ENCODE measurements at regions not wholly inside any gene's neighbourhood (a gene's known extent, or its start where the extent isn't known, plus 50 kb on each side); places are given as distances from the start of the nearest gene placed in this dataset.

DNA sequence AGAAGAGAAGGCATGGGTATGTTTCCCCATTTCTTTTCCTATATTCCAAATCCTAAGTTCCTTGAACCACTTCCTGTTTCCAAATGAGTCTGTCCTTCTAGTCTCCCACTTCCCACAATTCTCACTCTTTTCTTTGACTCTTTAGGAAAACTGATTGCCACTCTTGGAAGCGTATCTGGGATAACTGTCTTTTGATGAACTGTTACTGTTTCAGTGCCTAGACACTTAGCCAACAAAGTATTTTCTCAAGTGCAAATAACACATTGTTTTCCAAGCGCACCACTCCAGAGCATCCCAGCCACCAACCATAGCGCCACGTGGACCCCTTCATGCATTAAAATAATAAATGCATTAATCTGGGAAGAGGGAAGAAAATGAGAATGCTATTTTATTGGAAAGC lies 342.8 kb downstream of the MTX2 start:
- DNase-seq (ENCODE audit: low read depth): no peak

DNA sequence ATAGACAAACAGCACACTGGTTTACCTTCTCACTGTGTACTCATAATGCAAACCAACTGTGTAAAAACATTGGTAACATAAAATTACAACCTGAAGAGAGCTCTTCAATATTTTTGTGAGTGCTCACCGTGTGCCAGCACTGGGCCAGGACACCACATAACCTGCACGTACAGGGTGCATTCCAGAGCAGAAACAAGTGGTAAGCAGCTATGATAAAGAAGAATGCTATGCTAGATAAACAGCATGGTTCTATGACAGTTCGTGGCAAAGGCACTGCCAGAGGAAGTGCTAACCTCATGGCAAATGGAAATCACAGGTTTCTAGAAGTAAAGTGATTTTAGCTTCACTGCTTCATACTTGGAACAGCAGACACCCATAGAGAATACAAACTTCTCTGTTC lies 343.5 kb downstream of the MTX2 start:
- DNase-seq (ENCODE audit: low read depth): no peak

DNA sequence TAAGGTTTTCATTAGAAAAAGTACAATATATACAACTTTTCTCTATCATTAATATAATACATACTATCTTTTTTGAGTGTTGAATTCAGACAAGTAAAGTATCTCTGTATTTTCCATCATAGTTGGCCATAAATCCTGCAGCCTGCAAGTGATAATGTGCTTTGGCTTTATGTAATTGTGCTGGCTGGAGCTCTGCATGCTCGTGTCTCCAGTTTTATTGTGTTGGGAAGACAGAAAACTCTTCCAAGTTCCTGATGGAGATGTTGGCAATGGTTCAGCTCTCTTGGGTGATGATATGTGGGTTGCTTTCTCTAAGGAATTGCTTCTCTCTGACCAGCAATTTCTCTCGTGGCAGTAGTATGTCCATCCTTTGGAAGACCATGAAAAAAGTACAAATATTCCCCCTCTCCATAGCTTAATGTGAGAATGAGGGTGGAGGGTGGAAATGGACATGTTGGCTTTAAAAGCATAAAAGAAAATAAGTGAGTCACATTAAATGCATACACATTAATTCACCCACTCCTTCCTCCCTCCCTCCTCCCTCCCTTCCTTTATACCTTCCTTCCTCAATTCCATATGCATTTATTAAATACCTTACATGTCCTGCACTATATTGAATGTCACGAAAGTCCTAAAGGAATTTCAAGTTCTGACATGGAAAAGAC lies 344.2 kb downstream of the MTX2 start:
- no peak for DNase-seq (ENCODE audit: low read depth)

DNA sequence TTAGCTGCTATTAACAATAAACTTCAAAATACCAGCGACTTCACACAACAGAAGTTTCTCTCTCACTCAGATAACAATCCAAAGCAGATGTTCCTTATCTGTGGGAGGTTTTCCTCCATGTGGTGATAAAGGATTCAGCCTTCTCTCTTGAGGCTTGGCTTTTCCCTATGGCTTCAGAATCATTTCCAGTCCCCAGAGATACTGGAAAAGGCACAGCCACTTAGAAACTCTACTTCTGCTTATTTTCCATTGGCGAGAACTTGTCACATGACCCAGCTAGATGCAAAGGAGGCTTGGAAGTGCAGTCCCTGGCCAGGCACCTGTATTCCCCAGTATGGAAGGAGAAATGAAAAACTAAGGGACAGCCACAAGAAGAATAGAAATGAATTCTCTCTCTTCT lies 344.8 kb downstream of the MTX2 start:
- no peak for DNase-seq (ENCODE audit: low read depth)

DNA sequence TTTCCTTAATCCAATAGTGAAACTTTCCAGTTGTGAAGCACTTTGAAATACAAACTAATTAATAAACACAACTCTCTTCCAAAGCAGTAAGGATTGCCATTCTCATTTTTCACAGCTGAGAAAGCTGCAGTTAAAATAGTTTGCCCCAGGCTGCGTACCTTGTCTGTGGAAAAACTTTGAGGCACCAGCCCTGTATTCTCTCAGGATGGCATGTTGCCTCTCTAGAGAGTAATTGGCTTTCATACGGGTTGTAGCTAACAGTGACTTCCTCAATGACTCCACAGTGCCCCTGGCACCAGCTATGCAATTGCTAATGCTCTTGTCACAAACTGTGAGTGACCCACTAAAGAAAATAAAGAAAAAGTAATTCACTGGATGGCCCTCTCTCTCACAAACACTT lies 345.7 kb downstream of the MTX2 start:
- no peak for DNase-seq (ENCODE audit: low read depth)

DNA sequence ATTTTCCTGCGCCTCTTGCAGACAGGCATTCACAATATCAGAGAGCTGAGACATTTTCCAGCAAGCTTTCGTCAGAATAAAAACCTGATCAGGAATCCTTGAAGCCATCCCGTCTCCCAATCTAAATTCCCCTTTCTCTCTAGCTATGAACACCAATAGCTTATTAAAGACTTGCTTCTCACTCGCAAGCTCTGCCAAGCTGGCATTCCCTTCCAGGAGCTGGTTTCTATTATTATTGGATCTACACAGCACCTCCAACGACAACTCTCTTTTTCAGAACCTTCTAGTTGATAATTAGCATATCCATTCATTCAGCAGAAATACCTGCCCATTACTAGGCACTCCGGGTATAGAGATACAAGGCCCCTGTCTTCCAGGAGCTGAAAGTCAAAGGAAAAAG lies 350.3 kb downstream of the MTX2 start:
- no peak for DNase-seq (ENCODE audit: low read depth)

DNA sequence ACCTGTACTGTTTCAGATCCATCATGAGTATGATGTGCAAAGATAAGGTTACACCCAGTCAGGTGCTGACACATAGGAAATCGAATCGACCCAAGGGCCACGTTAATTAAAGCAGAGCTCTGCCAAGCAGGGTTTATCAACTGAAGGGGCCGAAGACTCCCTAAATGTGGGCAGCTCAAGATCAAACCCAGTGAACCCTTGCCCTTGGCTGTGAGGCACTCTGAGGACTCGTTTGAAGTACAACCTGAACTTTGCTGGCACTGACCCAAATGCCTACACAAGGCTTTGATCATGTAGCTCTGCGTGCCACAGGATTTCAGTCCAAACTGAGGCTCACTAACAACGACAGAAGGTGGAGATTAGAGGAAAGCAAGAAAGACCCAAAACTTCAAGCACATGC lies 352.1 kb downstream of the MTX2 start:
- DNase-seq (ENCODE audit: low read depth): no peak

DNA sequence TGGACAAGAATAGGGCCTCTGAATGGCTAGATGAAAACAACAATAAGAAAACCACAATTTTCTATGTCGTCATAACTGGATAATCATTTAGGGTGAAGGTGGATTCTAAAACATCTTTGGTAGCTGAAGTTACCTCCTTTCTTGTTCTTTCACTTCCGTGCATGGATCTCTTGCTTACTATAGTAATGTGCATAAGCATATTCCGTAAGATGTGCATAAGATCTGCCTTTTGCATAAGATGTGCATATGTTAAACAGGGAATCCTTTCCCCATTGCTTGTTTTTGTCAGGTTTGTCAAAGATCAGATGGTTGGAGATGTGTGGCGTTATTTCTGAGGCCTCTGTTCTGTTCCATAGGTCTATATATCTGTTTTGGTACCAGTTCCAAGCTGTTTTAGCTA lies 353.6 kb downstream of the MTX2 start:
- DNase-seq (ENCODE audit: low read depth): no peak

DNA sequence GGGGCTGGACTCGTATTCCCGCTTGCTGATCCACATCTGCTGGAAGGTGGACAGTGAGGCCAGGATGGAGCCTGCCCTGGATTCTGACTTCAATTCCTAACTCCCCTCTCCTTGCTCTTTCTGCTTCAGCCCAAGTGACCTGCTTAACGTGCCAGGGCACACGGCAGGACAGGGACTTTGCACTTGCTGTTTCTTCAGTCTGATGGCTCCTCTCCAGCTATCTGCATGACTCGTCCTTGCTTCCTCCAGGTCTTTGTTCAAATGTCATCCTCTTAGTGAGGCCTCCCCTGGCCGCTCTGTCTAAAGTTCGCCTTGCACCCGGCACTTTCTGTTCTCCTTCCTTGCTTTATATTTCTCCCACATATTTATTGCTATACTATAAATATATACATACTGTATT lies 357.6 kb downstream of the MTX2 start:
- no peak for DNase-seq (ENCODE audit: low read depth)

DNA sequence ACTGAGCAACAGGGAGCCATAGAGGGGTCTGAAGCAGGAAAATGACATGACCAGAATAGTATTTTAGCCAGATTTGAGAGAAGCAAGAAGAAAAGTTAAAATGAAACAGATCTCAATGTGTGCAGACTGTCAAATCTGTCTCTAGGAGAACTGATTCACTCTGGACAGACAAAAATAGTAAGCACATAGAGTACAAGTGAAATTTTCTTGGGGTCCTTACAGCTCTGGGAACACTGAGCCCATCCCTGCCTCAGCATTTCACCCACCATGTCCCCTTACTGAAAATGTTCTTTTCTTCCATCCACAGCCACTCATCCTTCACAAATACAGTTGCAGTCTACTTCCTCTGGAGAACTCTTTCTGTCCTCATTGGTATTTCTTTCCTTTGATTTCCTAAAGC lies 359.2 kb downstream of the MTX2 start:
- no peak for DNase-seq (ENCODE audit: low read depth)

DNA sequence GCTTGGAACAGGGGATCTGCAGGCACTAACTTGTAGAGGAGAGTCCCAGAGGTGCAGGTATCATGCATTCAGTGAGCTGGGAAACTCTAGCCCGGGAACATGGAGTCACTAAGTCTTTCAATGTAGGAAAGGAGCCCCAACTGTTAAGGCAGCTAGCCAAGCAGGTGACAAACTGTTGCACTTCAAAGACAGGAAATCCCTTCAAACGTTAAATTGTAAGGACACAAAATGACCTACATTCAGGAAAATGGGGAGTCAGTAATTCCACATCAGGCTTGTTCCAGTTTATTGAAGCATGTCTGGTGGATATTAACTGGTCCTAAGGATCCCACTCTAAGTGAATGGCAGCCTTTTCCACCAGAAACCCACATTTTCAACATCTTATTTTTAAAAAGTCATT lies 364.5 kb downstream of the MTX2 start:
- DNase-seq (ENCODE audit: low read depth): no peak

DNA sequence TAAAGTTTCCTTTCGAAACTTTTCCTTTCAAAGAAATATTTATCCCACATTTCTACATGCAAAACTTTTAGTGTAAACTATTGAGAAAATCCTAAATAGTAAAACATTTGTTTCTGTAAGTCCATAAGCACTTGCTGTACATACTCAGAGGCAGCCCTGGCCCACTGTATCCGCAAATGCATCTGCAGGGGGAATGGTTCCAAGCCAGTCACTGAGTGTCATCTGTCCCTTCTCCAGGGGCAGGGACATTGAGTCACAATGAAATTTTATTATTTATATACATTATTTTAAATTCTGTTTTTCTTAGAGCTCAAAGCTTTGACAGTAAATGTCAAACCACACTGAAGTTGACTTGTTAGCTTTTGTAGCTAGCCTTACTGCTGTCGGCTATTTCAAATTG lies 367.2 kb downstream of the MTX2 start:
- no peak for DNase-seq (ENCODE audit: low read depth)

DNA sequence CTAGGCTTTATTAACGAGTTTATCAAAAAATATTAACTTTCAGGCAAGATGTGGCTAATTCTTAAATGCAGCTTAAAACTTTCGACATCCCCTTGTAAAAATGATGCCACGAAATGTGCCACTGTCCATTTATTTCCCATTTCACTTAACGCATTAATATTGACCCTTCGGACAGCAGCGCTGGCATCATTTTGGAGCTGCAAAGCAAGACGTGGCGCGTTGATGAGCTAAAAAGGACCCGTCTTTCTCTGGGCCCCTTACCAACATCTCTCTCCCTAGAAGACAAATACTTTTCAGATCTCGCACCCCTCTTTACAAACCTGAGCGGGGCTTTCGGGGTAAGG lies 367.9 kb downstream of the MTX2 start:
- DNase-seq (ENCODE audit: low read depth): no peak

DNA sequence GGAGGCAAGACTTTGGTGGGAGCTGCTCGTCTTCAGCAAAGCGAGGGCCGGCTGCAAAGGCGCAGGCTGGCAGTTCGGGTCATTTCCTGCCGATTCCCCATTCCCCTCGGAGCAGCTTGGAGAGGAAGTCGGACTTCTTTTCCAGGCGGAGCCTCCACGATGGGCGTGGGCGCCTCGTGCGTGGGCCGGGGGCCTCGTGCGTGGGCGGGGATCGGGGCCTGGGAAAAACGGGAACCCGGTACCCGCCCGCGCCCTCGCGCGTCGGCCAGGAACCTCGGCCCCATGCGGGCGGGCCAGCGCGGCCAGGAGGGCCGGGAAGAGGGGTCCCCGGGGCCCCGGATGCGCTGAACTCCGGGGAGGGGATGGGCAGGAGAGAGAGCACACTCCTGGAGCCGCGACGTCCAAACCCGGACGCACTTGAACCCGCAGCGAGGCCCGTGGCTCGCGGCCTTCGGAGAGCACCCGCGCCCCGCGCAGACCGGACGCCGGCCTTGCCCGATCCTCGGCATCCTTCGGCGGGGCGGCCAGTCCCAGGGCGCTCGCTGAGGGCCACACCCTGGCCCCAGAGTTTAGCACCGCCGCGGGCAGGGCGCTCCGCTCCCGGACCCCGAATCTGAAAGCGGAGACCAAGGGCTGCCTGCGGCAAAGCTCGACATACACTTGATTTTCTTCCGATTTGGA lies 368.4 kb downstream of the MTX2 start:
- DNase-seq (ENCODE audit: low read depth): no peak

DNA sequence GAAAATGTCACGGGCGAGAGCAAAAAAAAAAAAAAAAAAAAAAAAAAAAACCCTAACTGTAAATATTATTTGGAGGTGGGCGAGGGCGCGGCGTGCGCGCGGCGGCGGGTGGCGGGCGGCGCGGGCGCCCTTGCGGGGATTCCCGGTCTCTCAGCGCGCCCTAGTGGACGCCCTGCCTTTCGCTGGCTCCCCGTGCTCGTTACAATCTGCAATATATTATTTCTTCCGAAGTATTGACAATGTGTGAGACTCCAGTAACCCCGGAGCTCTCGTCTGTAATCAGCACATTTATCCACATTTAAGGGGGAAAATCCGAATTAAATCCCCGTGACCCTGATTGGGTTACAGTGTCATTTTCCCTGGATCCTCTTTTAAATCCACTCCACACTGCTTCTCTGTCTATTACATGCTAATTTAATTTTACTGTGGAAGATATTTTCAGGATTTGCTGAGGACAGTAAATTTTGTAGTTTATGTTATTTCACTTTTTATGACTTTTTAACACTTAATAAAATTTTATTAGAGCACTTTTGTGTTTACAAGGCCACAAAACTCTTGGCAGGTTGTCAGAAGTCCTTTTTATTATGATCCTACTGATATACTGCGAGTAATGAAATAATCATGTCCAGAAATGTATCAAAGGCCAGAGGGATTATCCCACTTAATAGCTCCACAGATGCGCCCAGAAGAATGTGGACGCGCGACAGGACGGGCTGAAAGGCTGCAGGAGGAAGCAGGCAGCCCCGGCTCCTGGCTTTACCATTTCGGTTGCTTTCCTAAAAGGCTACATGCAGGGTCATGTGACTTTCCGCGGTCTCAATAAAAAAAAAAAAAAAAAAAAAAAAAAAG lies 369.1 kb downstream of the MTX2 start:
- DNase-seq (ENCODE audit: low read depth): peak; percentile 30

DNA sequence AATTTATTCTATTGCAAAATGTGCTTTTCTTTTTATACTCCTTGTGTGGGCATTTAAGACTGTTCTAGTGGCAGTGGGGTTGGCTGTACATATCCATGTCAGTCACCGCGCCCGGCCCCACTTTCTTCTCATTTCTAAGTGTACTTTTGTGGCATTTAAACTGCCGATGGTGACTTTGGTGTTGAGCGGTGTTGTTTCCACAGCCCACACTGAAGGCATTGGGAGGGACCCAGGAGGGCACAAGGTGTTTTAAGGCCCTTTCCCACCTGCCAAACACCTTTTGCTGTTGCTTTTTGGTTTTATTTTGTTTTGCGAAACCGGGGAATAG lies 369.7 kb downstream of the MTX2 start:
- DNase-seq (ENCODE audit: low read depth): no peak

DNA sequence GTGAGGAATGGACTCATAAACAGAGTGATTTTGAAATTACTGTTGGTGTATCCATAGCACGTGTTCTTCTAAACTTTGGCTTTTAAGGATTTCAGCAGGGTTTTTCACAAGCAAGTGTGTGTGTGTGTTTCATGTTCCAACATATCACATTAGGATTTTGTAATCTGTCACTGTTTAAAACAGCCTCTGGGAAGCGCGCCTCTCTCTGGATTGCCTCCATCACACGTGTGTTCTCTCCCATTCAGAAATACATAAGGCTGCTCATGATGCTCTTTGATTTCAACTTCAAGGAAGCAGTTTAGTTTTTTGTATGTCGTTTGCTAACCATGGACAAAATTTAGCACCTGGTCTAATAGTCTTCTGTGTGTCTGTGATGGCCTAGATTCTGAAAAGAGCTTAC lies 370.4 kb downstream of the MTX2 start:
- DNase-seq (ENCODE audit: low read depth): no peak

DNA sequence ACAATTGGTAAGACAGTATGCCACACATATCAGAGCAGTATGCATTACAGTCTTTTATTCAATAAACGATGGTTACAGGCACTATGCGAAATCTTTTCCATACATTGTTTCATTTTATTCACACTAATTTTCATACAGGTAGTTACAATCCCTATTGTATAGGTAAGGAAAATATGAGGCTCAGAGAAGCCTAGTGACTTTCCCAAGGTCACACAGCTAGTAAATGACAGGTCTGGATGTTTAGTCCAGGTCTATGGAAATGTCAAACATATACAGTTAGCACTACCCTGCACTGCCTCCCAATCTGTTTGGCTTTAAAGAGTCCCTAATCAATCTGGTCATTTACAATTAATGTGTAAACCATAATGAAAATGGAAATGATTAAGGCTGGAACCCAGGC lies 372.2 kb downstream of the MTX2 start:
- no peak for DNase-seq (ENCODE audit: low read depth)

DNA sequence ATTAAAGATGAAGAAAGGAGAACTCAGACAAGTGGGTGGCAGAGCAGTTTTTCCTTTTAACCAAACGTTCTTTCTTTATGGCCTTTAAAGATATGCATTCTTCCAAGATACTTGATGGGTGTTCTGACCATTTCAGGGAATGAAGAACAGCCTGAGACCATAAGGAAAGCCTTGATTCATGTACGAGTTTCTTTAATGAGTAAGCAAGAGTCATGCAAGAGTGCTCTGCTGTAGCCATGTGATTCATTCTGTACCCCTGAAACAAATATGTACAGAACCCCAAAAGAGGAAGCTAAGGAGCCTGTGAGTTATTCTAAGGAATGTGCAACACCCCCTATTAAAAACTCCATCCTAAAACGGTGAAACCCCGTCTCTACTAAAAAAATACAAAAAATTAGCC lies 372.8 kb downstream of the MTX2 start:
- DNase-seq (ENCODE audit: low read depth): no peak

DNA sequence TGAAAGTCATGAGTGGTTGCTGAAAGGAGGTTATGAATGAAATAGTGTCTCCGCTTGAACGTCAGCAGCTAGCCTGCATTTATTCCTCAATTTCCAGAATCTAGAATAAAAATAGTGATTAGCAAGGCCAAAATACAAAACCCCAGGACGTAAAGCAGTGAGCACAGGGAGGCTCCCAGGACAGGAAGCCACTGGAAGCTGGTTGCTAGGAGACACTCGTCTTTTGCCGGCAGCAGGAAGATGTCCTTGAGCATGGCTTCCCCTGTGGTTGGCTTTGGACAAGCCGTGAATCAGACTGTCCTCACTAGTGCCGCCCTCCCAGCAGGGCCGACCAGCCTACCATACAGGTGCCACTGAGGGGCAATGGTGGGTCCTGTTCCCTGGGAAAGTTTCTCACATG lies 374.4 kb downstream of the MTX2 start:
- no peak for DNase-seq (ENCODE audit: low read depth)

DNA sequence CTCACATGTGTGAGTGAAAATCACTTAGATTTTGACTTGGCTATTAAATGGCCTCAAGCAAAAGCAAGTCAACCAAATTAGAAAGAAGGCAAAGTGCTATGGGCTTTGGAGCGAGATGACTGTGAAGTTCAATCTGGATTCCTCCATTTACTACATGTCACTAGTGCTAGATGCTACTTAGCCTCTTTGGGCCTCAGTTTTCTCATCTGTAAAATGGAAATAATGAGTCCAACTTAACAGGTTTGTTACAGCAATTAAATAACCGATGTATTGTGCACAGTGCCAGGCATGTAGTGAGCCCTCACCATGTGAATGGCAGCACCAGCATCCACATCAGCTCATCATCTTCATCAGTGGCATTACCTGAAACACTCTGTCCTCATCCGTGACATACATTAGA lies 376.3 kb downstream of the MTX2 start:
- no peak for DNase-seq (ENCODE audit: low read depth)

DNA sequence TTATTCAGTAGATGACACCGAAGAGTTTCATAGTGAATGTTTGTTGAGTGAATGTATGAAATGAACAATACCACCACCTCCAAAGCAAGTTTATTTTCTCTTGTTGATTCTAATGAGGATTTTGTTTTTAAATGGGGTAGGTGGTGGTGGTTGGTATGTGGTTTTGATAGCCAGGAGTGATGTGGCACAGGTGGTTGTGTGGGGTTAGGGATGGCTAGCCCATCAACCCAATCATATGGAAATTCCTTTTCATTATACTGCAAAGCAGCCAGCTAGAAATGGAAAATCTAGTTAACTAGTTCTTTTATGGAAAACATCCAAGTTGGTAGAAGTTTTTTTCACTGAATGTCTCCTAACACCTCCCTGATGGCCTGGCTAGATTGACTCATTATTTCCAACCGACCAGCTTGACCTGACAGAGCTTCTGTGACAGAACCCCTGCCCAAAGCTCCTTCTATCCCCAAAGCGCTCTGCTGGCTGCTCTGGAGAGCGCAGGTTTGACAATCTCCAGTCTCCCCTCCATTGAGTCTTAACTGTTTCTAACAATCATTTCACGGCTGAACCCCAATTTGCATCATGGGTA lies 376.9 kb downstream of the MTX2 start:
- DNase-seq (ENCODE audit: low read depth): no peak

Measured in stimulated activated CD8-positive, alpha-beta memory T cell treated with anti-CD3 and anti-CD28 coated beads, Interleukin-12 subunit alpha, Interleukin-12 subunit beta, amount 100 ng/mL, for 4 hours (primary cell).